ENCODE measurements at regions not wholly inside any gene's neighbourhood (a gene's known extent, or its start where the extent isn't known, plus 50 kb on each side); places are given as distances from the start of the nearest gene placed in this dataset.

- TF ChIP-seq CTCF (IDR thresholded peaks at IDR 0.05) (no peak), POLR2A (IDR thresholded peaks at IDR 0.05) (no peak)
These were observed 198.4 kb upstream of the ATXN7L3B start for GRCh38 chr12:74339211-74339610.

Measured in testis (tissue), 2 donors.